Psoas muscle (tissue), 7 donors: ENCODE measurements at regions not wholly inside any gene's neighbourhood (a gene's known extent, or its start where the extent isn't known, plus 50 kb on each side); places are given as distances from the start of the nearest gene placed in this dataset.

Experiments
- ATAC-seq, 4 donors: fragments of 200-7000 bp; cut with Tn5 transposase; one replicate each; pipeline ENCODE4 v1.9.1; 2020; ENCODE audit warnings: moderate library complexity in 3 of 4, mild to moderate bottlenecking in 2 of 4
- DNase-seq, 2 donors: peaks; one replicate each; pipeline ENCODE4 v3.0.0-alpha.2; 2020
- H3K27ac ChIP-seq: fragments of 200-600 bp; one replicate; pipeline ENCODE4 v1.8.0; 2022
- H3K27me3 ChIP-seq, 3 donors: fragments of 200-600 bp in 1 of 3; one replicate each; pipeline versions ENCODE4 v1.6.1 to v1.8.0; 2013 to 2022; ENCODE audit warnings: low read length in 2 of 3, mild to moderate bottlenecking in 2 of 3, moderate library complexity in 1 of 3; ENCODE audit not compliant: insufficient read depth in 3 of 3
- H3K36me3 ChIP-seq, 2 donors: fragments of 200-600 bp in 1 of 2; one replicate each; pipeline versions ENCODE4 v1.6.1 to v1.8.0; 2013 to 2022; ENCODE audit warnings: low read depth in 1 of 2, mild to moderate bottlenecking in 1 of 2, moderate library complexity in 1 of 2; ENCODE audit not compliant: insufficient read depth in 1 of 2
- H3K4me1 ChIP-seq: fragments of 200-600 bp; one replicate; pipeline ENCODE4 v1.8.0; 2022
- H3K4me3 ChIP-seq: fragments of 200-600 bp; one replicate; pipeline ENCODE4 v1.8.0; 2022; ENCODE audit warnings: mild to moderate bottlenecking
- H3K9me3 ChIP-seq: fragments of 200-600 bp; one replicate; pipeline ENCODE4 v1.8.0; 2022
- CTCF ChIP-seq: fragments of 200-600 bp; IDR thresholded peaks from one replicate; pipeline ENCODE4 v1.8.0; 2022; ENCODE audit warnings: antibody characterized with exemption
- WGBS, 3 donors: extraction: QIAGEN DNeasy Blood & Tissue Kit; methylation state at CpG; one replicate each; pipeline versions ENCODE4 v1.1.6 to v1.1.7; 2013; 5-methylcytosine and 5-hydroxymethylcytosine counted together
- intact Hi-C, 2 donors: fragments of 100-400 bp; cut with DNase I; formaldehyde crosslinking; loops; one replicate each; pipeline versions ENCODE4 v1.11.0 to v1.14.2; 2022
- donor health status: healthy with polysubstance abuse.
- donor health status: DM: no; HTN: no; CAD: no; lungs with moderate emphysema.
- donor health status: Bipolar disorder and iron deficiency.
- donor health status: healthy.
- donor health status: DM: yes; HTN: yes; CAD: no.
- donor health status: DM: no; HTN: no; CAD: no.
- donor health status: DM: yes; HTN: yes; CAD: no.

- no peaks in the 10 kb centered on the region for H3K36me3 ChIP-seq
- intact Hi-C loops: no loop called here
- ATAC-seq: no peak
Measured at GRCh38 chr6:21694168-21694567, 100.6 kb downstream of the SOX4 start.

DNA sequence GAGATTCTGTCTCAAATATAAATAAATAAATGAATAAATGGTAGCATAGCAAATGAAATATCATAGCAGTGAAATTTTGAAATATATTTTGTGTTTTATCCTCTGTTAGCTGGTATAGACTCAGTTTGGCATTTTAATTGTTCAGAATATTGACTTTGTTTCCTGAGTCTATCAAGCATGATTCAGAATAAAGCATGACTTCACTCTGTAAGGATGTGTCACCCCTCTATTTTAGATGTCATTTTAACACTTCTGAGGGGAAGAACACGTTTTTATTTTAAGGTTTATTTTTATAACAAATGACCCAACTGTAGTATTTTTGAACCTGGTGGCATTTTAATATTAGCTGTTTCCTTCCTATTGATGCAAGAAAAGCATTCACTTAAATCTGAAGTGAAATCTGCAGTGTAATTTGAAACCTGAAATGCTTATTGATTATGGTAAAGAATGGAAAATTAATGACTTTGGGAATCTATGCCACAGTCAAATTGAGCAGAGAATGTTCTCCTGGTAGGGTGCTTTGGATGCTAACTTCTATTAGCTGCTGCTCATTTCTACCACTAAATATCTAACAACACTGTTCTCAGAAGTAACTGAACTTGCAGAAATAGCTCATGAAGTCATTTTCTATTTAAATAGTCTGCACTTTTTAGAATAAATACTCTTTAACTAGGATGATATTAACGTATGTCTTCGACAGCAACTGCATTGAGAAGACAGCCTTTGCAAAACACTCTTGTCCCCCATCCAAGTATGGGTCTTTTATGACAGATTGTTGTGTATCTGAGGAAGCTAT is 114.2 kb downstream of the SOX4 start:
- 45 to 49% (median 45%) methylated on average over 3 of the region's 3 CpGs for WGBS, 3 donors
- no peak for ATAC-seq
- Histone ChIP-seq H3K9me3 (peaks cover 5% of the 10 kb centered on the region), H3K27me3 (no peaks in the 10 kb centered on the region), H3K36me3 (no peaks in the 10 kb centered on the region), H3K27ac (no peak overlapping the region), H3K4me1 (peaks cover 4% of the 10 kb centered on the region), H3K4me3 (no peak overlapping the region)
- no peak for TF ChIP-seq CTCF
- intact Hi-C loops: no loop called here
- no peak for DNase-seq

More at GRCh38 chr6:21694168-21694567, 100.6 kb downstream of the SOX4 start:
- H3K9me3 ChIP-seq: no peaks in the 10 kb centered on the region
- no peak overlapping the region for H3K27ac ChIP-seq
- no peak for TF ChIP-seq CTCF
- H3K4me3 ChIP-seq: no peak overlapping the region
- H3K27me3 ChIP-seq: no peaks in the 10 kb centered on the region
- no peaks in the 10 kb centered on the region for H3K4me1 ChIP-seq
- 76 to 84% (median 79%) methylated on average over 2 of the region's 2 CpGs for WGBS, 3 donors
- DNase-seq: no peak

- H3K27me3 ChIP-seq: no peaks in the 10 kb centered on the region
- H3K36me3 ChIP-seq: no peaks in the 10 kb centered on the region
- DNase-seq (no peak), ATAC-seq (no peak)
- no peak for TF ChIP-seq CTCF
- no peak overlapping the region for H3K27ac ChIP-seq
- intact Hi-C loops: no loop called here
- peaks cover 4% of the 10 kb centered on the region for H3K4me1 ChIP-seq
- no peak overlapping the region for H3K4me3 ChIP-seq
- H3K9me3 ChIP-seq: peaks cover 5% of the 10 kb centered on the region
Measured at GRCh38 chr6:21708320-21708580, 114.7 kb downstream of the SOX4 start.

GRCh38 chr6:21710216-21710615 is 116.7 kb downstream of the SOX4 start:
- Histone ChIP-seq H3K36me3 (no peaks in the 10 kb centered on the region), H3K4me1 (peaks cover 4% of the 10 kb centered on the region), H3K9me3 (no peaks in the 10 kb centered on the region), H3K4me3 (no peak overlapping the region), H3K27me3 (no peaks in the 10 kb centered on the region), H3K27ac (no peak overlapping the region)
- no peak for DNase-seq
- ATAC-seq: no peak
- intact Hi-C loops: no loop called here
- no peak for TF ChIP-seq CTCF
- WGBS, 3 donors: 74 to 80% (median 80%) methylated on average over 1 of the region's 1 CpG
